ENCODE measurements at regions not wholly inside any gene's neighbourhood (a gene's known extent, or its start where the extent isn't known, plus 50 kb on each side); places are given as distances from the start of the nearest gene placed in this dataset.
"Not testable (repeated sequence)": the region's sequence is repeated elsewhere in the genome, so short reads cannot be mapped to it uniquely, and the experiment has no call there.

- H3K9me3 ChIP-seq (ENCODE audit: control insufficient read depth, insufficient read depth, low read depth, low read length); H3K36me3 ChIP-seq (ENCODE audit: control insufficient read depth in 2 of 2, insufficient read depth in 1 of 2, low read length in 2 of 2); H3K4me3 ChIP-seq (ENCODE audit: low read depth, low read length); POLR2A ChIA-PET; CTCF ChIA-PET; H3K27ac ChIP-seq (ENCODE audit: extremely low read depth, low read depth, low read length); H3K4me1 ChIP-seq (ENCODE audit: control insufficient read depth, insufficient read depth, low read length): not testable (repeated sequence)
- TF ChIP-seq ZNF146 (tag by site-specific recombination; IDR thresholded peaks at IDR 0.05) (peak; percentile 84), ZNF580 (tag by site-specific recombination; IDR thresholded peaks at IDR 0.05) (peak; percentile 56; the same call in 1 of the 2 replicates)
Observed at GRCh38 chr9:108047777-108048176, 558.2 kb upstream of the KLF4 start.

- POLR2A ChIA-PET: no interaction called here
- Histone ChIP-seq H3K27ac (ENCODE audit: extremely low read depth, low read depth, low read length) (no peak overlapping the region), H3K4me3 (ENCODE audit: low read depth, low read length) (no peak overlapping the region), H3K4me1 (ENCODE audit: control insufficient read depth, insufficient read depth, low read length) (no peaks in the 10 kb centered on the region), H3K36me3 (ENCODE audit: control insufficient read depth in 2 of 2, insufficient read depth in 1 of 2, low read length in 2 of 2) (no peaks in the 10 kb centered on the region), H3K9me3 (ENCODE audit: control insufficient read depth, insufficient read depth, low read depth, low read length) (no peaks in the 10 kb centered on the region)
- CTCF ChIA-PET: no interaction called here
- TF ChIP-seq ZNF561 (tag by site-specific recombination; IDR thresholded peaks at IDR 0.05; ENCODE audit: borderline replicate concordance): no peak
- TF ChIP-seq SCRT2 (tag by site-specific recombination; IDR thresholded peaks at IDR 0.05): peak; percentile 33; the same call in 1 of the 2 replicates
Observed at GRCh38 chr9:108047264-108047663, 557.7 kb upstream of the KLF4 start.

- Histone ChIP-seq H3K4me1 (ENCODE audit: control insufficient read depth, insufficient read depth, low read length) (no peaks in the 10 kb centered on the region), H3K9me3 (ENCODE audit: control insufficient read depth, insufficient read depth, low read depth, low read length) (no peaks in the 10 kb centered on the region), H3K4me3 (ENCODE audit: low read depth, low read length) (no peak overlapping the region), H3K27ac (ENCODE audit: extremely low read depth, low read depth, low read length) (no peak overlapping the region), H3K36me3 (ENCODE audit: control insufficient read depth in 2 of 2, insufficient read depth in 1 of 2, low read length in 2 of 2) (no peaks in the 10 kb centered on the region)
- TF ChIP-seq HOXA7 (CRISPR knock-in tag; IDR thresholded peaks at IDR 0.05; ENCODE audit: borderline replicate concordance): no peak
- no peak for TF ChIP-seq HOXD13 (CRISPR knock-in tag; IDR thresholded peaks at IDR 0.05; ENCODE audit: borderline replicate concordance)
- no peak for TF ChIP-seq ZNF561 (tag by site-specific recombination; IDR thresholded peaks at IDR 0.05; ENCODE audit: borderline replicate concordance)
- TF ChIP-seq ZIC2 (tag by site-specific recombination; IDR thresholded peaks at IDR 0.05): no peak
- TF ChIP-seq CTCF (tag by site-specific recombination; IDR thresholded peaks at IDR 0.05): no peak
- TF ChIP-seq ZNF202 (tag by site-specific recombination; IDR thresholded peaks at IDR 0.05; ENCODE audit: borderline replicate concordance): no peak
- TF ChIP-seq ZSCAN5A (tag by site-specific recombination; IDR thresholded peaks at IDR 0.05): no peak
- no peak for TF ChIP-seq KLF8 (tag by site-specific recombination; IDR thresholded peaks at IDR 0.05)
- CTCF ChIA-PET: interaction anchor here (0.6 kb wide), 1 partner anchor 267 kb away, joined by 3 read pairs; no protein-coding TSS in a partner anchor
- POLR2A ChIA-PET: no interaction called here
Observed at GRCh38 chr9:108045851-108046250, 556.3 kb upstream of the KLF4 start.

- CTCF ChIA-PET: no interaction called here
- Histone ChIP-seq H3K4me1 (ENCODE audit: control insufficient read depth, insufficient read depth, low read length) (no peaks in the 10 kb centered on the region), H3K4me3 (ENCODE audit: low read depth, low read length) (no peak overlapping the region), H3K27ac (ENCODE audit: extremely low read depth, low read depth, low read length) (no peak overlapping the region), H3K9me3 (ENCODE audit: control insufficient read depth, insufficient read depth, low read depth, low read length) (no peaks in the 10 kb centered on the region), H3K36me3 (ENCODE audit: control insufficient read depth in 2 of 2, insufficient read depth in 1 of 2, low read length in 2 of 2) (no peaks in the 10 kb centered on the region)
- TF ChIP-seq SETDB1 (IDR thresholded peaks at IDR 0.05; ENCODE audit: insufficient read length, low read length): peak; percentile 81
- no peak for TF ChIP-seq PRDM6 (tag by site-specific recombination; IDR thresholded peaks at IDR 0.05)
- no peak for TF ChIP-seq ATF2 (tag by site-specific recombination; IDR thresholded peaks at IDR 0.05; ENCODE audit: low read depth)
- no peak for TF ChIP-seq KLF10 (tag by site-specific recombination; IDR thresholded peaks at IDR 0.05)
- POLR2A ChIA-PET: no interaction called here
Observed at GRCh38 chr9:108043585-108043984, 554.0 kb upstream of the KLF4 start.
